Panc1 (cell line): ENCODE measurements at regions not wholly inside any gene's neighbourhood (a gene's known extent, or its start where the extent isn't known, plus 50 kb on each side); places are given as distances from the start of the nearest gene placed in this dataset.

Experiments
- ATAC-seq: fragments of 200-7000 bp; cut with Tn5 transposase; 2 replicates; pipeline ENCODE4 v1.9.1; 2020; ENCODE audit warnings: mild to moderate bottlenecking, moderate library complexity
- BruUV-seq: library from RNA; stranded (reverse); fragments of 400-500 nt; replicated peaks from 2 replicates; lab custom pipeline; 2021; lab: Mats Ljungman, UMichigan
- CTCF ChIA-PET: fragments of 300-600 bp; sonication (Branson Sonifier 250); formaldehyde crosslinking; loops from one replicate; lab custom pipeline; 2022; ENCODE audit warnings: antibody characterized with exemption; lab: Charles Lee
- POLR2A ChIA-PET: fragments of 300-600 bp; sonication (Branson Sonifier 250); formaldehyde crosslinking; loops from one replicate; lab custom pipeline; 2022; ENCODE audit warnings: antibody characterized with exemption; lab: Charles Lee
- DNase-seq: peaks from one replicate; pipeline ENCODE4 v3.0.0-alpha.2; 2010; ENCODE audit warnings: low read depth, low spot score
- H3K27ac ChIP-seq: 2 replicates; pipeline ENCODE4 v1.5.1; 2011; ENCODE audit warnings: mild to moderate bottlenecking, low read length, inconsistent platforms
- H3K27me3 ChIP-seq: fragments of 200-500 bp; sonication (Bioruptor generic); 2 replicates; pipeline ENCODE4 v1.6.0; 2014; ENCODE audit warnings: low read length, inconsistent platforms; ENCODE audit not compliant: control insufficient read depth, insufficient read depth
- H3K36me3 ChIP-seq: fragments of 200-500 bp; sonication (Bioruptor generic); 2 replicates; pipeline ENCODE4 v1.5.1; 2014; ENCODE audit warnings: inconsistent platforms, mild to moderate bottlenecking, low read length, moderate library complexity; ENCODE audit not compliant: control insufficient read depth, insufficient read depth
- H3K4me1 ChIP-seq: 2 replicates; pipeline ENCODE4 v1.5.1; 2011; ENCODE audit warnings: inconsistent platforms, mild to moderate bottlenecking, low read length, moderate library complexity; ENCODE audit not compliant: control insufficient read depth, insufficient read depth
- H3K4me3 ChIP-seq, 2 experiments: 2 replicates each; pipeline ENCODE4 v1.5.1; 2011 to 2012; ENCODE audit warnings: low read depth in 2 of 2, low read length in 2 of 2, mild to moderate bottlenecking in 2 of 2, inconsistent platforms in 1 of 2, moderate library complexity in 1 of 2
- H3K9me3 ChIP-seq: fragments of 200-500 bp; sonication (Bioruptor generic); 2 replicates; pipeline ENCODE4 v1.5.1; 2014; ENCODE audit warnings: low read depth, mild to moderate bottlenecking, inconsistent platforms, low read length, moderate library complexity; ENCODE audit not compliant: control insufficient read depth, insufficient read depth
- POLR2AphosphoS5 ChIP-seq: IDR thresholded peaks from 2 replicates; pipeline ENCODE4 v1.6.1; 2012; ENCODE audit warnings: mild to moderate bottlenecking, low read depth, low read length, moderate library complexity
- SIN3A ChIP-seq: IDR thresholded peaks from 2 replicates; pipeline ENCODE4 v1.6.1; 2012; ENCODE audit warnings: low read depth, mild to moderate bottlenecking, low read length, moderate library complexity, borderline replicate concordance; ENCODE audit not compliant: insufficient read depth
- TCF7L2 ChIP-seq: IDR thresholded peaks from 2 replicates; pipeline ENCODE4 v1.6.1; 2011; ENCODE audit warnings: mild to moderate bottlenecking, low read depth, low read length, inconsistent platforms
- in situ Hi-C: cut with HindIII; loops from 2 replicates; pipeline ENCODE4 v1.10.0; 2016; ENCODE audit warnings: low sequenced_read_pairs, low pct_unique_long_range_greater_than_20kb
- intact Hi-C: fragments of 100-400 bp; cut with micrococcal nuclease; formaldehyde crosslinking; loops from one replicate; pipeline ENCODE4 v1.10.0; 2022; ENCODE audit not compliant: unreplicated experiment
- TF ChIP-seq, protein P1 (sequence below), 2 experiments: IDR thresholded peaks; 2 replicates each; pipeline ENCODE4 v1.6.1; 2011 to 2012; ENCODE audit warnings: low read depth in 2 of 2, control low read depth in 1 of 2, low read length in 1 of 2, mild to moderate bottlenecking in 1 of 2, moderate library complexity in 1 of 2; ENCODE audit not compliant: insufficient read depth in 1 of 2
- TF ChIP-seq, protein P2 (sequence below): fragments of 450-650 bp; IDR thresholded peaks from 2 replicates; pipeline ENCODE4 v1.5.1; 2017; ENCODE audit warnings: mild to moderate bottlenecking

DNA sequence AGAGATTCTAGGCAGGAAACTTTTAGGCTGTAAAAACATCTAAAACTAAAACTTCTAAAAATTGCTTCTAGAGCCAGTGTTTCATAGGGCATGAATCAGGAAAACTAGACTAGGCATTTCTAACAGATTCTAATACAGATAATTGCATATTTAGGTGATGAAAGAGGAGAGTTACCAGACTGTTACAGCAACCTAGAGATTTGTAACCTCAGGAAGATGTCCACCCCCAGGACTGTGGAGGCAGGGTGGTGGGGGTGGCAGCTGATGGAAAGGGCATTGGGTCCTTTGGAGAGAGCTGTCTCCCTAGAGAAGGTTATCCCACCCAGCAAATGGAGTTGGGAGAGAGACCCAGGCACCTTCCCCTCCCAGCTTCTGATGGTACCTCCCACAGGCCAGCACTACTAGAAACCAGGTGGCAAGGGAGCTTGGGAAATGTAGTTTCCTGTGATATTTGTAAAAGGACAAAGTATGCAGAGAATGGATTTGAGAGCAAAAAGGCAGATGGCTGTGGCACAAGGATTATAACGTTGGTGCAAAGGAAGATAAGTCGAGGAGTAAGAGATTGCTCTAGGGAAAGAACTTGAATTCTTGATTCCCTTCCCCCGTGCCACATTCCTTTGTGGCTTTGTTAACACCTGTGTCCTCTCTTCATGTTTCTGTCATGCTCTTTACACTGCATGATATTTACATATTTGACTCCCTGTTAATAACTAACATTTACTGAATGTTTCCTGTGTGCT lies 75.6 kb upstream of the MGAT5 start:
- no peaks in the 10 kb centered on the region for H3K27me3 ChIP-seq
- H3K4me3 ChIP-seq, result no peak overlapping the region
- ChIA-PET CTCF (no interaction called here), POLR2A (no interaction called here)
- no peaks in the 10 kb centered on the region for H3K9me3 ChIP-seq
- no TSS peak for BruUV-seq
- ATAC-seq (no peak), DNase-seq (no peak)
- intact Hi-C loops (no loop called here), in situ Hi-C loops (no loop called here)
- H3K4me1 ChIP-seq, result no peaks in the 10 kb centered on the region
- no peak overlapping the region for H3K27ac ChIP-seq
- TF ChIP-seq, protein P1, sequence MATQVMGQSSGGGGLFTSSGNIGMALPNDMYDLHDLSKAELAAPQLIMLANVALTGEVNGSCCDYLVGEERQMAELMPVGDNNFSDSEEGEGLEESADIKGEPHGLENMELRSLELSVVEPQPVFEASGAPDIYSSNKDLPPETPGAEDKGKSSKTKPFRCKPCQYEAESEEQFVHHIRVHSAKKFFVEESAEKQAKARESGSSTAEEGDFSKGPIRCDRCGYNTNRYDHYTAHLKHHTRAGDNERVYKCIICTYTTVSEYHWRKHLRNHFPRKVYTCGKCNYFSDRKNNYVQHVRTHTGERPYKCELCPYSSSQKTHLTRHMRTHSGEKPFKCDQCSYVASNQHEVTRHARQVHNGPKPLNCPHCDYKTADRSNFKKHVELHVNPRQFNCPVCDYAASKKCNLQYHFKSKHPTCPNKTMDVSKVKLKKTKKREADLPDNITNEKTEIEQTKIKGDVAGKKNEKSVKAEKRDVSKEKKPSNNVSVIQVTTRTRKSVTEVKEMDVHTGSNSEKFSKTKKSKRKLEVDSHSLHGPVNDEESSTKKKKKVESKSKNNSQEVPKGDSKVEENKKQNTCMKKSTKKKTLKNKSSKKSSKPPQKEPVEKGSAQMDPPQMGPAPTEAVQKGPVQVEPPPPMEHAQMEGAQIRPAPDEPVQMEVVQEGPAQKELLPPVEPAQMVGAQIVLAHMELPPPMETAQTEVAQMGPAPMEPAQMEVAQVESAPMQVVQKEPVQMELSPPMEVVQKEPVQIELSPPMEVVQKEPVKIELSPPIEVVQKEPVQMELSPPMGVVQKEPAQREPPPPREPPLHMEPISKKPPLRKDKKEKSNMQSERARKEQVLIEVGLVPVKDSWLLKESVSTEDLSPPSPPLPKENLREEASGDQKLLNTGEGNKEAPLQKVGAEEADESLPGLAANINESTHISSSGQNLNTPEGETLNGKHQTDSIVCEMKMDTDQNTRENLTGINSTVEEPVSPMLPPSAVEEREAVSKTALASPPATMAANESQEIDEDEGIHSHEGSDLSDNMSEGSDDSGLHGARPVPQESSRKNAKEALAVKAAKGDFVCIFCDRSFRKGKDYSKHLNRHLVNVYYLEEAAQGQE (IDR thresholded peaks at IDR 0.05; ENCODE audit: insufficient read depth in 1 of 2, low read depth in 2 of 2, low read length in 1 of 2), result no peak
- TF ChIP-seq, protein P2, sequence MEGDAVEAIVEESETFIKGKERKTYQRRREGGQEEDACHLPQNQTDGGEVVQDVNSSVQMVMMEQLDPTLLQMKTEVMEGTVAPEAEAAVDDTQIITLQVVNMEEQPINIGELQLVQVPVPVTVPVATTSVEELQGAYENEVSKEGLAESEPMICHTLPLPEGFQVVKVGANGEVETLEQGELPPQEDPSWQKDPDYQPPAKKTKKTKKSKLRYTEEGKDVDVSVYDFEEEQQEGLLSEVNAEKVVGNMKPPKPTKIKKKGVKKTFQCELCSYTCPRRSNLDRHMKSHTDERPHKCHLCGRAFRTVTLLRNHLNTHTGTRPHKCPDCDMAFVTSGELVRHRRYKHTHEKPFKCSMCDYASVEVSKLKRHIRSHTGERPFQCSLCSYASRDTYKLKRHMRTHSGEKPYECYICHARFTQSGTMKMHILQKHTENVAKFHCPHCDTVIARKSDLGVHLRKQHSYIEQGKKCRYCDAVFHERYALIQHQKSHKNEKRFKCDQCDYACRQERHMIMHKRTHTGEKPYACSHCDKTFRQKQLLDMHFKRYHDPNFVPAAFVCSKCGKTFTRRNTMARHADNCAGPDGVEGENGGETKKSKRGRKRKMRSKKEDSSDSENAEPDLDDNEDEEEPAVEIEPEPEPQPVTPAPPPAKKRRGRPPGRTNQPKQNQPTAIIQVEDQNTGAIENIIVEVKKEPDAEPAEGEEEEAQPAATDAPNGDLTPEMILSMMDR, result no peak
- TF ChIP-seq TCF7L2 (no peak), POLR2AphosphoS5 (no peak), SIN3A (no peak)
- H3K36me3 ChIP-seq, result no peaks in the 10 kb centered on the region

DNA sequence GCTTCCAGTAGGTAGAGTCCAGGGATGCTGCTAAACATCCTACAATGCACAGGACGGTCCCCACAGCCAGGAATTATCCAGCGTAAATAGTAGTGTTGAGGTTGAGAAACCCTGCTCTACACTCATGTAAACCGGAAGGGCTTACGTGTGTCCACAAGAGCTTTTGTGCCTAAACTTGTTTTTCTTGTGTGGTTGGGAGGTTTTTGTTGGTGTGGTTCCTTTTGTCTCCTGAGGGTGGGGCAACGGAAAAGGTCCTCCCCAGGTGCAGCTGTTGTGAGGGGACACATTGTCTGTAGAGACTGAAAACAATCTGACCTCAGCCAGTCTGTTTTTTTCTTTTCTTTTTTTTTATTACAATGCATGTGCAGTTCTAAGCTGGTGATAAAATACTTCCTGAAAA lies 72.7 kb upstream of the MGAT5 start:
- no TSS peak for BruUV-seq
- TF ChIP-seq POLR2AphosphoS5 (no peak), TCF7L2 (no peak), SIN3A (no peak)
- TF ChIP-seq, protein P1 (IDR thresholded peaks at IDR 0.05; ENCODE audit: insufficient read depth in 1 of 2, low read depth in 2 of 2, low read length in 1 of 2), result no peak
- TF ChIP-seq, protein P2, result no peak
- no peaks in the 10 kb centered on the region for H3K4me1 ChIP-seq
- no peaks in the 10 kb centered on the region for H3K27me3 ChIP-seq
- in situ Hi-C loops (no loop called here), intact Hi-C loops (no loop called here)
- ATAC-seq (no peak), DNase-seq (no peak)
- no peaks in the 10 kb centered on the region for H3K9me3 ChIP-seq
- H3K4me3 ChIP-seq, result no peak overlapping the region
- ChIA-PET CTCF (no interaction called here), POLR2A (no interaction called here)
- no peak overlapping the region for H3K27ac ChIP-seq
- H3K36me3 ChIP-seq, result no peaks in the 10 kb centered on the region
